Chondrocyte (in vitro differentiated cells): ENCODE measurements at regions not wholly inside any gene's neighbourhood (a gene's known extent, or its start where the extent isn't known, plus 50 kb on each side); places are given as distances from the start of the nearest gene placed in this dataset.

Experiments
- DNase-seq: peaks from one replicate; pipeline ENCODE4 v3.0.0; 2021; ENCODE audit warnings: mixed read lengths, low spot score
- H3K27ac Mint-ChIP-seq: one replicate; pipeline ENCODE4 v1.8.0; 2021; ENCODE audit warnings: mild to moderate bottlenecking, moderate library complexity, mixed read lengths; ENCODE audit not compliant: unreplicated experiment
- H3K27me3 Mint-ChIP-seq: 2 replicates; pipeline ENCODE4 v1.8.0; 2021; ENCODE audit warnings: low read depth, mixed read lengths
- H3K36me3 Mint-ChIP-seq: 2 replicates; pipeline ENCODE4 v1.8.0; 2021; ENCODE audit warnings: low read depth, mixed read lengths
- H3K4me1 Mint-ChIP-seq: 2 replicates; pipeline ENCODE4 v1.8.0; 2021; ENCODE audit warnings: low read depth, mild to moderate bottlenecking, mixed read lengths
- H3K4me3 Mint-ChIP-seq: one replicate; pipeline ENCODE4 v1.8.0; 2021; ENCODE audit warnings: mild to moderate bottlenecking, moderate library complexity, mixed read lengths; ENCODE audit not compliant: unreplicated experiment
- H3K9me3 Mint-ChIP-seq: 2 replicates; pipeline ENCODE4 v1.8.0; 2021; ENCODE audit warnings: low read depth, mixed read lengths
- CTCF ChIP-seq: fragments of 200-600 bp; sonication (generic); IDR thresholded peaks from 2 replicates; pipeline ENCODE4 v1.5.0; 2021; ENCODE audit warnings: antibody characterized with exemption, mild to moderate bottlenecking, moderate library complexity

GRCh38 chr11:81421251-81421860 is 1312.3 kb downstream of the FAM181B start:
- DNase-seq, result no peak
- no peaks in the 10 kb centered on the region for H3K4me1 Mint-ChIP-seq
- no peaks in the 10 kb centered on the region for H3K36me3 Mint-ChIP-seq
- H3K27ac Mint-ChIP-seq, result no peak overlapping the region
- H3K4me3 Mint-ChIP-seq, result no peak overlapping the region
- no peak for TF ChIP-seq CTCF
- H3K9me3 Mint-ChIP-seq, result no peaks in the 10 kb centered on the region
- H3K27me3 Mint-ChIP-seq, result no peaks in the 10 kb centered on the region

GRCh38 chr11:81420668-81421250 is 1312.9 kb downstream of the FAM181B start:
- no peaks in the 10 kb centered on the region for H3K9me3 Mint-ChIP-seq
- no peaks in the 10 kb centered on the region for H3K36me3 Mint-ChIP-seq
- H3K27me3 Mint-ChIP-seq, result no peaks in the 10 kb centered on the region
- no peak for TF ChIP-seq CTCF
- no peak for DNase-seq
- H3K4me1 Mint-ChIP-seq, result no peaks in the 10 kb centered on the region
- H3K27ac Mint-ChIP-seq, result no peak overlapping the region
- no peak overlapping the region for H3K4me3 Mint-ChIP-seq

- H3K4me3 Mint-ChIP-seq, result no peak overlapping the region
These were observed 1336.3 kb downstream of the FAM181B start for GRCh38 chr11:81397316-81397715.

GRCh38 chr11:81394311-81394710 is 1339.4 kb downstream of the FAM181B start:
- H3K36me3 Mint-ChIP-seq, result no peaks in the 10 kb centered on the region
- no peak overlapping the region for H3K27ac Mint-ChIP-seq
- no peaks in the 10 kb centered on the region for H3K9me3 Mint-ChIP-seq
- DNase-seq, result no peak
- peaks cover 1% of the 10 kb centered on the region for H3K27me3 Mint-ChIP-seq
- no peak overlapping the region for H3K4me3 Mint-ChIP-seq
- no peak for TF ChIP-seq CTCF
- no peaks in the 10 kb centered on the region for H3K4me1 Mint-ChIP-seq

More at GRCh38 chr11:81397316-81397715, 1336.3 kb downstream of the FAM181B start:
- TF ChIP-seq CTCF, result no peak
- Mint-ChIP-seq H3K27ac (no peak overlapping the region), H3K36me3 (no peaks in the 10 kb centered on the region), H3K9me3 (no peaks in the 10 kb centered on the region), H3K27me3 (peaks cover 1% of the 10 kb centered on the region), H3K4me1 (no peaks in the 10 kb centered on the region)
- DNase-seq, result no peak

GRCh38 chr11:81388326-81388725 is 1345.3 kb downstream of the FAM181B start:
- TF ChIP-seq CTCF, result no peak
- H3K4me1 Mint-ChIP-seq, result no peaks in the 10 kb centered on the region
- peaks cover 9% of the 10 kb centered on the region for H3K9me3 Mint-ChIP-seq
- peaks cover 2% of the 10 kb centered on the region for H3K27me3 Mint-ChIP-seq
- no peak for DNase-seq
- no peak overlapping the region for H3K27ac Mint-ChIP-seq
- no peak overlapping the region for H3K4me3 Mint-ChIP-seq
- no peaks in the 10 kb centered on the region for H3K36me3 Mint-ChIP-seq
